Lung (tissue), 11 donors: ENCODE measurements at regions not wholly inside any gene's neighbourhood (a gene's known extent, or its start where the extent isn't known, plus 50 kb on each side); places are given as distances from the start of the nearest gene placed in this dataset.
A peak's percentile ranks its signal among the peaks of the same experiment; 100 is the strongest.

Experiments used
- ATAC-seq: fragments of 200-7000 bp; cut with Tn5 transposase; one replicate; pipeline ENCODE4 v1.9.1; 2020; ENCODE audit warnings: moderate number of reproducible peaks; ENCODE audit not compliant: insufficient read depth, low FRiP score
- DNase-seq, 3 donors: peaks; one replicate each; pipeline ENCODE4 v3.0.0-alpha.2; 2013 to 2017
- H3K27ac ChIP-seq, 2 donors: one replicate each; pipeline ENCODE4 v1.5.1; 2013; ENCODE audit warnings: mild to moderate bottlenecking in 2 of 2, moderate library complexity in 2 of 2, control low read depth in 1 of 2, inconsistent platforms in 1 of 2, low read depth in 1 of 2, low read length in 1 of 2
- H3K27me3 ChIP-seq, 3 donors: one replicate each; pipeline ENCODE4 v1.5.1; 2013; ENCODE audit warnings: low read length in 2 of 3; ENCODE audit not compliant: control insufficient read depth in 3 of 3, insufficient read depth in 3 of 3
- H3K36me3 ChIP-seq, 4 donors: one replicate each; pipeline ENCODE4 v1.5.1; 2013; ENCODE audit warnings: low read length in 4 of 4, mild to moderate bottlenecking in 1 of 4, moderate library complexity in 1 of 4; ENCODE audit not compliant: control insufficient read depth in 4 of 4, insufficient read depth in 4 of 4
- H3K4me1 ChIP-seq, 5 donors: one replicate each; pipeline ENCODE4 v1.5.1; 2013; ENCODE audit warnings: low read length in 5 of 5, mild to moderate bottlenecking in 2 of 5, moderate library complexity in 1 of 5; ENCODE audit not compliant: control insufficient read depth in 5 of 5, insufficient read depth in 5 of 5
- H3K4me3 ChIP-seq: one replicate; pipeline ENCODE4 v1.5.1; 2013; ENCODE audit warnings: mild to moderate bottlenecking, control low read depth, moderate library complexity
- H3K9ac ChIP-seq, 2 donors: one replicate each; pipeline ENCODE4 v1.5.1; 2013; ENCODE audit warnings: low read length in 2 of 2, control low read depth in 1 of 2; ENCODE audit not compliant: insufficient read depth in 1 of 2
- H3K9me3 ChIP-seq, 4 donors: one replicate each; pipeline ENCODE4 v1.5.1; 2013; ENCODE audit warnings: low read length in 3 of 4, mild to moderate bottlenecking in 1 of 4, moderate library complexity in 1 of 4; ENCODE audit not compliant: control insufficient read depth in 4 of 4, insufficient read depth in 3 of 4
- WGBS, 2 donors: extraction: QIAGEN DNeasy Blood & Tissue Kit; methylation state at CpG; one replicate each; pipeline ENCODE4 v1.1.7; 2013; 5-methylcytosine and 5-hydroxymethylcytosine counted together
- TF ChIP-seq, protein P1 (sequence below): IDR thresholded peaks from 2 replicates; pipeline ENCODE4 v1.5.1; 2012; ENCODE audit warnings: mild to moderate bottlenecking; ENCODE audit errors: control extremely low read depth, extremely low read depth
- donor health status: control.
- donor health status: control.
- donor health status: Bipolar disorder and iron deficiency.
- donor health status: healthy.
- donor health status: DM: yes; HTN: yes; CAD: no.

DNA sequence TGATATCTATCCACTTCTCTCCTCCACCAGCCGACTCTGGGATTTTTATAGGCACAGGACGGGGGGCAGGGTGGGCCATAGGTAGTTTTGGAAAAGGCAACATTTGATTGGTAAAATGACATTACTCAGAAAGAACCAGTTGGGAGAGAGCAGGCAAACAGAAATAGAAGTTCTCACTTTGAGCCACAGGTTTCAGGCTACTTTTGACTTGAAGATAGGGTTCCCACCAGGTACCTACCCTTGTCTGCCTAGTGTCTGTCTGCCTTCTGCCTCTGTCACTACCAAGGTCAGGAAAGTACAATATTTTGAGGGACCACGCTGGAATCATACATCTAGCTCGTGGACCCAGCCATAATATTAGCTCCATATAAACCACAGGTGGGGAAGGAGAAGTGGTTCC is 412.9 kb upstream of the GRM7 start:
- no peak overlapping the region for H3K4me3 ChIP-seq
- no peaks in the 10 kb centered on the region for H3K36me3 ChIP-seq
- TF ChIP-seq, protein P1, sequence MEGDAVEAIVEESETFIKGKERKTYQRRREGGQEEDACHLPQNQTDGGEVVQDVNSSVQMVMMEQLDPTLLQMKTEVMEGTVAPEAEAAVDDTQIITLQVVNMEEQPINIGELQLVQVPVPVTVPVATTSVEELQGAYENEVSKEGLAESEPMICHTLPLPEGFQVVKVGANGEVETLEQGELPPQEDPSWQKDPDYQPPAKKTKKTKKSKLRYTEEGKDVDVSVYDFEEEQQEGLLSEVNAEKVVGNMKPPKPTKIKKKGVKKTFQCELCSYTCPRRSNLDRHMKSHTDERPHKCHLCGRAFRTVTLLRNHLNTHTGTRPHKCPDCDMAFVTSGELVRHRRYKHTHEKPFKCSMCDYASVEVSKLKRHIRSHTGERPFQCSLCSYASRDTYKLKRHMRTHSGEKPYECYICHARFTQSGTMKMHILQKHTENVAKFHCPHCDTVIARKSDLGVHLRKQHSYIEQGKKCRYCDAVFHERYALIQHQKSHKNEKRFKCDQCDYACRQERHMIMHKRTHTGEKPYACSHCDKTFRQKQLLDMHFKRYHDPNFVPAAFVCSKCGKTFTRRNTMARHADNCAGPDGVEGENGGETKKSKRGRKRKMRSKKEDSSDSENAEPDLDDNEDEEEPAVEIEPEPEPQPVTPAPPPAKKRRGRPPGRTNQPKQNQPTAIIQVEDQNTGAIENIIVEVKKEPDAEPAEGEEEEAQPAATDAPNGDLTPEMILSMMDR = no peak
- H3K27ac ChIP-seq = no peak overlapping the region
- no peaks in the 10 kb centered on the region for H3K27me3 ChIP-seq
- DNase-seq = no peak
- H3K9me3 ChIP-seq = peaks cover 0 to 2% (median 0%) of the 10 kb centered on the region in 4 donors
- H3K4me1 ChIP-seq = no peaks in the 10 kb centered on the region
- no peak overlapping the region for H3K9ac ChIP-seq
- no peak for ATAC-seq
- 76 to 81% methylated on average over 4 of the region's 4 CpGs for WGBS, 2 donors

DNA sequence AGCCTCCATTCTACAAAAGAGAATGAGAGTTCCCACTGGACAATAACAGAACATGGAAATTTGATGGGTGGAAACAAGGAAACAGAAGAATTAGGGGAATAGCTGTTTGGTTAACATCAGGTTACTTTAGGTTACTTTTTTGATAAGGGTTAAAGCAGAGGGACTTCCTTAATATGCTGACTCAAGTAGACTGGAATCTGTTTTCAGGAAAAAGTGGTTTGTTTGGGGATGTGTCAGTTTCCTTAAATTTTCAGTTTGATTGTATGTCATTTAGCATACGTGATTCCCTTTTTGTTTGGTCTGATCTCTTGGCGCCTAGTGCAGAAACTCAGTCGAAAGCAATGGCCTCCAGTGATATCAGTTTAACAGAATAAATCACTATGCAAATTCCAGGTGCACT is 411.8 kb upstream of the GRM7 start:
- H3K4me1 ChIP-seq = no peaks in the 10 kb centered on the region
- H3K9ac ChIP-seq = no peak overlapping the region
- 57 to 64% methylated on average over 3 of the region's 3 CpGs for WGBS, 2 donors
- no peak overlapping the region for H3K4me3 ChIP-seq
- H3K27ac ChIP-seq = no peak overlapping the region
- peaks cover 0 to 2% (median 0%) of the 10 kb centered on the region in 4 donors for H3K9me3 ChIP-seq
- TF ChIP-seq, protein P1 = no peak
- H3K36me3 ChIP-seq = no peaks in the 10 kb centered on the region
- no peaks in the 10 kb centered on the region for H3K27me3 ChIP-seq
- DNase-seq = no peak
- no peak for ATAC-seq

DNA sequence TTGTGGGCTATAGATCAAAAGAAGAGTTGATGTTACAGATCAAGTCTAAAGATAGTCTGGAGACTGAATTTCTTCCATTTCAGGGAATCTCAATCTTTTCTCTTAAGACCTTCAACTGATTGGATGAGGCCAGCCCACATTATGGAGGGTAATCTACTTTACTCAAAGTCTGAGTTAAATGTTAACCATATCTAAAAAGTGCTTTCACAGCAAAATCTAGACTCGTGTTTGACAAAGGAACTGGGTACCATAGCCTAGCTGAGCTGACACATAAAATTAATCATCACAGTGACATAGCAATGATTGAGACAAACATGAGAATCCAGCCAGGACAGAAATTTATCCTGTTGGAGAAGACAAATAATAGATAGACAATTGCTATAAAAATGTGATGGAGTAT is 407.9 kb upstream of the GRM7 start:
- WGBS, 2 donors = 70 to 71% methylated on average over 1 of the region's 1 CpG
- Histone ChIP-seq H3K4me3 (no peak overlapping the region), H3K9me3 (no peaks in the 10 kb centered on the region), H3K4me1 (no peaks in the 10 kb centered on the region), H3K27me3 (no peaks in the 10 kb centered on the region), H3K36me3 (no peaks in the 10 kb centered on the region), H3K9ac (no peak overlapping the region), H3K27ac (no peak overlapping the region)
- ATAC-seq (no peak), DNase-seq (no peak)
- TF ChIP-seq, protein P1 = no peak

DNA sequence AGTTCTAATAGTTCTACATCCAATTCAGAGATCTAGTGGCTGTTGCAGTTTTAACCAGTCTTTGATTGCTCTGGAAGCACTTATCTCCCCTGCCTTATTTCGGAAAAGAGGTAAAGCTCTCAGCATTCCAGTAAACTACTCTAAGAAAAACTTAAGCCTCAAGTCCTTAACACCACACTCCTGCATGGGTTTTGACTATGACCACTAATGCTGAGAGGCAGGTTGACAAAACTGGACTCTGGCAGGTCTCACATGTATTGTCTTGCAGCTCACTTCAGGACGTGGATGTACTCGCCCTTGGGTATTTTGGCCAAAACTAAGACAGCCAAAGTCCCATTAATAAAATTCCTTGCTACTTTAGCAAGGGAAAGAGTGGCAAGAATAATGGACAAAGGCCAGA is 405.9 kb upstream of the GRM7 start:
- Histone ChIP-seq H3K27ac (no peak overlapping the region), H3K4me1 (no peaks in the 10 kb centered on the region), H3K27me3 (no peaks in the 10 kb centered on the region), H3K9ac (no peak overlapping the region), H3K9me3 (no peaks in the 10 kb centered on the region), H3K4me3 (no peak overlapping the region), H3K36me3 (no peaks in the 10 kb centered on the region)
- WGBS, 2 donors = 67 to 80% methylated on average over 3 of the region's 3 CpGs
- TF ChIP-seq, protein P1 = no peak
- DNase-seq (peak in 1 of 3 donors; percentile 22), ATAC-seq (peak; percentile 44)
